Stimulated activated CD4-positive, alpha-beta T cell treated with anti-CD3 and anti-CD28 coated beads, Interleukin-1b, Interleukin-23, amount 100 ng/mL, for 24 hours (primary cell): ENCODE measurements at regions not wholly inside any gene's neighbourhood (a gene's known extent, or its start where the extent isn't known, plus 50 kb on each side); places are given as distances from the start of the nearest gene placed in this dataset.

Source experiments
- DNase-seq, 4 experiments: peaks; one replicate each; pipeline ENCODE4 v3.0.0-alpha.2; 2020; ENCODE audit warnings: low read depth in 4 of 4, low spot score in 1 of 4

DNA sequence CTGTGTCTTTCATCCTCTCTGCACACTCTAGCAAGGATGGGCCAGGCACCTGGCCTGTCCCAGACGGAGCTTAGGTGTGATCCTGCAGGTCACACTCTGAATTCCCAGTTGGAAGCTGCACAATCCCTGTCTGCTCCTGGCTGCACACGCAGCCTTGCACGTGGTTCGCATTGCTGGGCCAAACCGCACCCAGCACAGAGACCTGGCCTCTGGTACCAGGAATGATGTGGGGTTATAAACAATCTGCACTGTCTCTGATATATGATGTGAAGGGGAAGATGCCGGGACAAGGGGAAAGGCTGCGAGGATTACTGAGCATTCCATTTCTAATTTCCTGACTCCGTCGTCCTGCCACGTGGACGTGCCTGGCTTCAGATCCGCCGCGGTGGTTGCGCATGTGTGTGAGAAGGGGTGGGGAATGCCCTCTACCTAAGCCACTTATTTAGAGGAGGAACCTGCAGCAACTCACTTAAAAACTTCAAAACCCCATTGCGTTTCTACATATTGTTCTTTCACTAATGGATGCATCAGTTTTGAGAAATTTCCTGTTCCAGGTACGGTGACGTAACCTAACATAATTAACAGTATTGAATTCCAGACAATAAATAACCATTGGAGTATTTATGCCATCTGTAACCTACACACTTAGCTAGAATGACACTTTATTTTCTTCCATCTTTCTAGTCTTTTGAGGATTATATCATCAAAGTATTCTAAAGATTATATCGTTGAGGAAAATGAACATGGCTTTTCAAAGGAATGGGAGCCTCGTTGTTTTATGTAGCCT, 559.7 kb upstream of the MGMT start:
- no peak for DNase-seq

DNA sequence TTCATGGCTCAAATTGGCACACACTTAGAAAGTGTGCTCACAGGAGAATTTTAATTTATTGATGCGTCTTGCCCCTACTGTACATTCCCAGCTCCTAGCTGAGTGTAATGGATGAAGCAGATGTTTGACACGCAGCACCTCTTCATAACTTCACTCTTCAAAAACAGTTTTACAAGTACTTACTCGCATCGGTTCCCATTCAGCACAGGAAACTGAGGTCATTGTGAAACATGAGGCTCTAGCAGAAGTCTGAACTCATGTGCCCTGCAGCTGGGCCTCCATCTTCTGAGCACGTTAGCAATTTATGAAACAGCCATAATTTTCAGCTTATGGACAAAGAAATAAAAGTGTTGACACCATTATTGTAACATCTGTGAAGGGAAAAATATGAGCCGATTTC, 558.9 kb upstream of the MGMT start:
- DNase-seq, result no peak

DNA sequence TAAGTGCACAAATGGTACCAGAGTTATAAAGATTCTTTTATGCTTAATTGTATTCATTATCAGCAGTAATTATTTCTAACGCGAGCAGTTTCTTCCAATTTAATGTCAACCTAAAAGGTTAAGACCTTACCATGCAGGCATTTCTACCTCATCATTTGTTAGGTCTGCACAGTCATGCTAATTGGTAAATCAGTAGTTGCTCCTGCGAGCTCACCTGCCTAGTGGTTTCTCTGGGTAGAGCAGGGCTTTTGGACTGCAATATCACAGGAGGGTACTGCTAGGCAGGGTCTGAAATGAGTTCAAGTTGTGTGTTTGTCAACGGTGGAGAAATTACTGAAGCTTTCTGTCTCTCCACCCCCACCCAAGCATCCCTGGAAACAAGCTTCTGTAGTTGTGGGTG, 558.5 kb upstream of the MGMT start:
- no peak for DNase-seq

DNA sequence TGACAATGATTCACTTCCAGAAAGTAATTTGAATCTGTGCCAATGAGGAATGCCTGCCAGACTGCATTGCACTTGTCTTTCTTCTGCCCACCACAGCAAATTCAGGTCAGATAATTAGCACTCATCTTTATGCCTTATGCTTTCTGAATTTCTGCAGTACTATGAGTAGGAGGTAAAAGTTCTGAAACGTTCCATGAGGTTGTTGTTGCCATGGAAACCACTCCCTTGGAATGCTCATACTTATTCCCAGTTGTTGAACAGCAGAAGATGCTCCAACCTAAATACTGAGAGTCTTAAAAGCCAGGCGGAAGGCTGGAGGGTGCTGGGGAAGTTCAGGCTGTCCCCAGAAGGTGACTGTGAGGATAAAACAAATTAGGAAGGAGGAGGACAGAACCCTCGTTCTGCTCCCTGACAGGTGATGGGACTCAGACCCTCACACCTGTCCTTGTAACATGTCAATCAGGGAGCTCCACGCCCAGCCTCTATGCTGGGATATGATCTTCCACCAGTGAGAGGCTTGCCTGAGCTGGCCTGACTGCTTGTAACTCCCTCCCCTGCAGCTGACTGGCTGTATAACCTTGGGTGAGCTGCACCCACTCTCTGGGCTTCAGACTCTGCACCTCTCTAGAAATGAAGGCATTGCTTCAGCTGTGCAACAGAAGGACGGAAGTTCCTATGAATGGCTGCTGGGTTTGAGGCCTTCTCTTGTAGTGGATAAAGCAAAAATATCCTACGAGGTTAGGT, 554.3 kb upstream of the MGMT start:
- no peak for DNase-seq

DNA sequence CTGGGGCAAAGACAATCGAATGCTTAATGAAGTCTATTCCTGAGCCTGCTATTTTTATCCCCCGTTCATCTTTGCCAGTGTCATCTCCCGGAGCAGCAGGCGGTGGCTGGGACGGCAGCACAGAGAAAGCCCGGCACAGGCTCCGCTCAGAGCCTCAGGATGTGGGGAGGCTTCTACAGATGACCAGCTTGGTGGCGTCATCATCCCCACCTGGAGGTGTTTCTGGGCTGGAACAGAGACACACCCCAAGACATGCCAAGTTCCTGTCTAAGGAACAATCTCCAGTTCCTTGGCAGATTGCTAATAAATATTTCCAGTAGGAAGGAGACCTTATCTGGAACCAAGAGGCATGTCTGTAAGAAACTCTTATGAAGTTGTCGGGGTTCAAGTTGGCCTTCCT, 552.4 kb upstream of the MGMT start:
- no peak for DNase-seq

DNA sequence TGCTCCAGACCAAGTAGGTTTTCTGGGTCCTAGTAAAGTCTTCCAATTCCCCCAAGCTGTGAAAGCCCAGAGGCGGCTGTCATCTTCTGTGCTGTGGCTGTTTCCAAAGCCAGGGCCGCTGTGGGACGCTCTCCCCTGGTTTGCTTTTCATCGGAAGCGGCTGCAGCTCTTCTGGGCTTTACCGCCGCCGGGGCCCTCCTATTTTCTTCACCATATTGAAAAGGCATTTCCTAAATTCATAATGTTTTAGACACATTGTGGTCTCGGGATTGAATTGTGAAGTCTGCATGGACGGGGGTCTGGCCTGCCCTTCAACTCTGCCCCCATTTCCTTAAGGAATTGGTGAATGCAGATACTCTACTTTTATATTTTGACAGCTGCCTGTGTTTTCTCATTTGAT, 551.4 kb upstream of the MGMT start:
- no peak for DNase-seq

DNA sequence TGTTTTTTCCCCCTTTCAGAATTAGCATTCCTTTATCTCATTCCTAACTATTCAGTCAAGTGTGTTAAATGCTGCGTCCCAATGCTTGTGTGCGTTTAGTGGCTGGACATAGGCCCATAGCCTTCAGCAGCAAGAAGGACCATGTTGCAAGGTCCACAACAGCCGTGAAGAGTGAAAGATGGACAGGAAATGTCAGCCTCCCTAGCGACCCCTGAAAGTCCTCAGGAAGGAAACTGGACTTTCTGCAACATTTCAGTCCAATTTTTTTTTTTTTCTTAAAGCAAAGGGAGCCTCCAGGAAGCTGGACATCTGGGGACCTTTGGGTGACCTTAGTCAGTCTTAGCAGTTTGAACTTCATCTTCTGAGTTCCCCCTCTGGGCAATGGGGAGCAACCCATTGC, 550.7 kb upstream of the MGMT start:
- no peak for DNase-seq

DNA sequence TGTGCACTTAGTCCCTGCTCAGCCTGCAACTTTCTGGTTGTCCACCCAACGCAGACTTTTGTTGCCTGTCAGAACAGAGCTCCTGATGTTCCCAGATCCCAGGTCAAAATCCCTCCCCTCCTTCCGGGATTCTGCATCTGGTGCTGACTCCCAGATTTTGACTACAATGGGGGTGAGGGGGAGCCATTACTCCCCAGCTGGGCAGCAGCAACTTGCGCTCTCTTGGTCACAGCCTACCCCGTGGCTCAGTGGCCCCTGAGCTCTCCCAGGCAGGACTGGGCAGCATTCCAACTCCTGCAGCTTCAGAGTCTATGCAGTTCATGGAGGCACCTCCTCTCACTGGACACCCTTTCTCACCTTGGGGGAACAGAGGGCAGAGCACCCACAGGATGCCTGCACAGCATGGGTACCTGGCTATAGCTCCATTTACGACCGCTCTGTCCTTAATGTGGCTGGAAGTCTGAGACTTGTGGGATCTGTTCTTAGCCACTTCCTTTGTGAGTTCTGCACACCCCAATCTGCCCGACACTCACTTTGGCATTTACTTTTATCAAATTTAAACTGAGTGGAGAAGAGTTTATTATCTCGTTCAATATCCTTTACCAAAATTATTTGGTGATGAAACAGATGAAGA, 545.5 kb upstream of the MGMT start:
- DNase-seq, result no peak

DNA sequence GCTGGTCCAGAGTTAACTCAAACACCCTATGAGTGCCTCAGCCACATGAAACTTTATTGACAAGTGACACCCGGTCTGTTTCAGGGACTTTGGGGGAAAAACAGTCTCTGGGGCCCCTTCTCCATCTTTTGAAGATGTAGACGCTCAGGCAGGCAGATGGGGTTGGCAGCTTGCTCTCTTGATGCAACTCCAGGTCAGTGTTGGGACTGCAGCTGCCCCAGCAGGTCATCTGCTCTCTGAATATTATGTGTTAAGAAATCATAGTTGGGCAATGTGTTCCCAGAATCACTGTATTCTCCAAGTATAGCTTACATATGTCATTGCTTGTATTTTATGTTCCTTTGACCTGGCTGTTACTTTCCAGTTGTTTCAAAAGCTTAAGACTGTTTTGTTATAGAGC, 544.9 kb upstream of the MGMT start:
- no peak for DNase-seq

DNA sequence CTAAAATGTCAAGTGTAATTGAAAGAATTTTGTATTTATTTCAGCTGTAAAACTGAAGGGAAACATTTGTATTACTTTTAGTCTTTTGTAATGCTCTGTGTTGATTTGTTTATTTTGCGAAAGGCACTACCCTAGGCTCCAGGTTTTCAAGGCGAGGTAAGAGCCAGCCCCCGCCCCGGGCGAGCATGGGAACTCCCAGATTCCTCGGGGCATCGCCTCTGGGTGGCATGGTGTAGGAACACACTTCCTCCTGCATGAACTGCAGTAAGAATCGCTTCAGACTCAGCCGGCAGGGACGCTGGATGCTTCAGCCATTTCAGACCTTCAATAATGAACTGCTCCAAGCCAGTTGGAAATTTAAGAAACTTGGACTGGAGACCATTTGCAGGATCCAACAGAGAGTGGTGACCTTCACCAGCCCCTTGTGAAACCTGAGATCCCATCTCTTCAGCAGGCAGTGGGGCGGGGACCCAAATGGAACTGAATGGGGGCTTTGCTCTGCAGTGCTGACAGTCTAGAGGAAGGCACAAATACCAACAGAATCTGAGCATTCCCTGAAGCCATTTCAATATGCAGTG, 544.3 kb upstream of the MGMT start:
- DNase-seq, result no peak

DNA sequence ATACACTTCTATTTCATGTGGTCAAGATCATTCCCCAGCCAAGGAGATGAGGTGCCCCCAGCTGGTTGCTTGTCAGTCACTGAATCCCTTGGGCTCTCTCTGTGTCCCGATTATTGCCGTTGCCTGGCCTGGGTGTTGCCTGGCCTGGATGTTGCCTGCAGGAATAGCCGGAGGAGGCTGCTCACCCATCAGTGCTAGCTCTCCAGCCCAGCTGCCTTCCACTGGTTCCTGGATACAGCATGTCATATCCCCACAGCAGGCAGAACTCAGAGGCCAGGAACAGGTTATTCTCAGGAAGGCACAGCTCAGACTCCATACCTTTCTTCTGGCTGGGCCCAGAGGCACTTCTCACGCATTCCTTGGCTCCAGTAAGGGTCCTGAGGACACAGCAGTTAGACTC, 542.1 kb upstream of the MGMT start:
- DNase-seq, result no peak

DNA sequence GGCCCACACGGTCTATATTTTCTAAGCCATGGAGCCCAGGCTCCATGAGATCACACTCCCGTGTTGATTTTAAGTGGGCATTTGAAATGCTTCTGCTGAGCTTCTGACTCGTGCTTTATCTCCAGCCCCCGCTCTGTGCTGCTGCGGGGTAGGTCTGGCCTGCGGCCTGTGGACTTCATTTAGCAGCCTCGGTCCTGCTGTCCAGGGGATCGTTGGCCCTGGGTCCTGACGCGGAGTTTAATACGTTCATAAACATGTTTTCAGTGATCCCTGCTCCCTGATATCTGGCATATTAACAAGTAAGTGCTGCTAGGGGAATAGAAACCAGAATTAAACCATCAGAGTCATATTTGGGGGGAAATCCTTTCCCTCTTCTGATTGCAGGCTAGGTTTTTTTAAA, 540.3 kb upstream of the MGMT start:
- DNase-seq, result no peak

DNA sequence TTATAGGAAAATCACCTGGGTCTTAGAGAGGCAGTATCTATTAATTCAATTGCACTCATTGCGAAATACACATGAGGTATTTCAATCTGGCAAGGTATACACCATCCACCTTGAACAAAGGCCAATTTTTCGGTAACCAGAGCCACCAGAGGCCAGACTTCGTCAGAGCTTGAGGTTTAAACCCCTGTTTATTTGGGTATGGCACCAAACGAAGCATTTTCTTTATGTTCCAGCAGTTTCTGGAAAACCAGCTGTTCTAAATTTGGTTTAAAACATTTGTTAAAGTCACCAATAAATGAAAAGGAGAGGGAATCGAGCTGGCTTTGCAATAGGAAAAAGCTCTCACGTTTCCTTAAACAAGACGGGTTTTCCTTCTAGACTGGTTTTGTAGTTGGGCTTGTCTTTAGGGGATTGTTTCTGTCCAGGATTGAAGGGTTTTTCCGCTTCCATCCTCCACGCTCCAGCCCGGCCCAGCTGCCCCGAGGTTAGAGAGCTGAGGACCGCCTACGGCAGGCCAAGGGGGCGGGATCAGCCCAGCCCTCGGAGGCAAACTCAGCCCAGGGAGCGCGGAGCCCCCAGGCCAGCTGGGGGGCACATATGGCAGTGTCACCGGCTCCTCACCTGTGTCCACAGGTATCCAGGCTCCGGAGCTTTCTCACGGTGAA, 539.4 kb upstream of the MGMT start:
- no peak for DNase-seq

DNA sequence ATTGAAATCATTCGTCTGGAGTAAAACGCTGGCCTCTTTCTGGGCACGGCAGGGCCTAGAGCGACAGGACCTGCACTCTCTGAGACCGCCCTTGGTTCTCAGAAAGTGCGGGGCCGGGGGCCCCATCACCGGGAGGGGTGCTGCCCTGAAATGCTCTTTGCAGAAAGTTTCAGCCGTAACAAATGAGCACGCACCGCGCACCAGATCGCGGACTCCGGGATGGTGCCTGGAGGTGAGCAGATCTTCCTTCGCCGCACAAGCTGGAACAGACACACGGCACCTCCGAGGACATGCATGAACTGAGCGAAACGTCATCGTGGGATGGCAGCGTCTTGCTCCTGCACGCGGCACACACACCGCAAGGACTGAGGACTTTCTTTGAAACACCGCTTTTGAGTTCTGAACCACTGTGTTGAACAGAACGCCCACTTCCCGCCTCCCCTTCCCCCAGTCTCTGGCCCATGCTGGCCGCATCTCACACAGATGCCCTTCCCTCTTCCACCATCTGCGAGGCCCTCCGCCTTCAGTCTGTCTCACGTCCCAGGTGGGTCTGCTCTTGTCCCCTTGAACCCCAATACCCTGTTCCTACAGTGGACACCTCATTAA, 538.7 kb upstream of the MGMT start:
- no peak for DNase-seq

DNA sequence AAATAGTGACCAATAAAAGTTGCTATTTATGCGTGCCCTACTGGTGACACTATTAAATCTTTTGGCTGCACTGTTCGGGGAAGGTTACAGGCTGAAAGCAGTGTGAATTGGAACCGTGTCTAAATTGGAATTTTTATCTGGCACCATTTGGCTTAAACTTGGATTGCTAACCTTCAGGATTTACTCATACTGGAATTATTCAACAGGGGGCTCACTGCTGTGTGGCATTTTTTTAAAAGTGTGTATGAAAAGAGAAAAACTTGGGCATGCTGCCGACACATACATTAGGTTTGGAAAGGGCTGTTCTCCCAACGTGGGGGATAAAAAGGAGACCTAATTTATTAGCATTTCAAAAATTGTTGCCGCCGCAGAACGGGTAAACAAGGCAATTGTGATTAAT, 537.9 kb upstream of the MGMT start:
- no peak for DNase-seq

DNA sequence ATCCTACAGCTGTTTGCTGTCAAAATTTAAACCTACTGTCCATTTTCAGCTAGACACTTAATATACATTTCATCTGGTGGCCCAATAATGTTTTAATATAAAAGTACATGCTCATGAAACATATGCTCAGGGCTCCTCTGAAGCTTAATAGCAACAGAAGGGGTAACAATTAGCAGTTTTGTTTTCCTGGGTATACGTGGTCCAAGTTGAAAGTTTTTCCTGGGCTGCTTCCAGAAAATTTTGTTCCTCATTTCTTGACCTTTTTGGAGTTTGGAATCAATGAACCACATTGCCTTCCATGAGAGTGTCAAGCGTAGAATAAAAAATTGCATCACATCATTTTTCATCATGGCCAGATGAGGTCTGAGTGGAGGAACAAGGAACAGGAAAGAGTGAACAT, 537.3 kb upstream of the MGMT start:
- no peak for DNase-seq

DNA sequence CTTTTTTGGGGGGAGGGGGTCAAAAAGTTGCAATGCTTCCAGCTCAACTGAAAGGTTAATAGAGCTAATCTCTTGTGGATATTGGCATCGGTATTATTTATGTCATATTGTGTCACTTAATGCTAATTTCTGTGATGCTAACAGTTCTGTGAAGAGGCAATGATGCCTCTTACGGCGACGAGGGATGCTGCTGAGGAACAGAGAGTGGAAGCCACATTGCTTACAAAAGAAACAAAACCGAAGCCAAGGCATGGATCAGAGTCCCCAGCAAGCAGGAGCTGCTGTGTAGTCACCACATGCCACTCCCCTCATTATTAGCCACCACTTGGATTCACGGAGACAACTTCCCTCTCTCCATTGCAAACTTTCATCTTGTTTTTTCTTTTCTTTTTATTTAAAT, 536.5 kb upstream of the MGMT start:
- DNase-seq, result no peak

DNA sequence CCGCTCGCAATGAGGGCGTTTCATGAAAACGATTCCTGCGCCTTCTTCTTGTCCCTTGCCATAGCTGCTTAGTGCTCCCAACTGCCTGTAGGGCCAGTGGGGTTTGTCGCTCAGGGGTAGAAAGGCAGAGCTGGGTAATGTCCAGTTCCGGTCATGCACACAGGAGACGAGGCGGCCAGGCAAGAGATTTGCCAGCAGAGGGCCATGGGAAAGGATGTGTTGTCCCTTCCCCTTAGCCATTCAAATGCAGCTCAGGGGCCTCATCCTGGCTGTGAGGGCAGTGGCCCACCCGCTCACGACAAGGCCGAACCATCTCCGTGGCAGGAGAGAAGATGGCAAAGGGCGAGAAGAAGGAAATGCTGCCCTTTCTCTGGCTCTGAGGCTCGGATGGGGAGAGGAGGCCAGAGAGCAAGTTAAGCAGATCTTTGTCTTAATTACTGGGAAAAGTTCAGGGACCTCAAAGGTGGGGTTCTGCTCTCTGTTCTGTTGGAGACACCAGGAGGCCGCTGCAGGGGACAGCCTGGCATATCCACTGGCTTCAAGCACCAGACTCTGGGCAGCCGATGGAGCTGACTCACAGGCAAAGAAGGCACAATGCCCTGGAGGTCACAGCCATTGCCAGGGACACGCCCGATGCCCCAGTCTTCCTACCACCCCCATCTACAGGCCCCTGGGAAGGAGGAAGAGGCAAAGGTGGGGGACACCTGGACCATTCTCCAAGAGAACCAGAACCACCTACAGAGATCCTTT, 534.8 kb upstream of the MGMT start:
- no peak for DNase-seq

DNA sequence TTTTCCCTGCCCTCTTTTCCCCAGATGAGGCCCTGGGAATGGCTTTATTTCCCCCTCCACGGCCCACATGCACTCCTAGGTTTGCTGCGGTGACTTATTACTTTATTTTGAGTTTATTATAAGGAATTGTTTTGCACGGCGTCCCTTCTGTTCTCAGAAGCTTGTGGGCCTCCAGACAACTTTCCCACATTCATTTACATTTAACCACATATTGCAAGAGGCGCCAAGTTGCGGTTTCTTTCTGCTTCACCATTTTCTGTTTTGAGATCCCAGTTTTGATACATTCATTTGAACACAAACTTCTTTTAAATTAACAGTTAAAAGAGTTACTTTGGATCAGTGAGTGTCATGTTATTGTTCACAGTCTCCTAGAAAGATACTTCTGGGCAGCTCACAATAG, 532.5 kb upstream of the MGMT start:
- DNase-seq, result no peak

DNA sequence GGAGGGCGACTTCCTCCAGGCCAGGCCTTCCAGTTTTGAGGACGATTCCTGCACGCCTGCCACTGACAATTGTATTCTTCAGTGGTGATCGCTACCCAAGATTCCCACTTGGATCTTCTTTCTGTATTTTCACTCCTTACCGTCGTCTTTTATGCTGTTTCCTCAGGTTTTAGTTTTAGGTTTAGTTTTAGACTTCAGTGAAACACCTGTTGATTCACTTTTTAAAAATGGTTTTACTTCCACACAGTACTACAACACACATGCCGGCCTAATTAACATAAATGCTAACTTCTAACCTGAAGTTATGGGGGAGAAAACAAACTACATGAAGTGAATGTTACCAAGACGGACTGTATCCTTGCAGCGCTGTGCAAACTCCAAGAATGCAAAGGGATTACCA, 530.6 kb upstream of the MGMT start:
- DNase-seq, result no peak
